Hematopoietic multipotent progenitor cell treated with erythropoietin and hydrocortisone succinate and interleukin-3 and kit ligand, for 15 days (in vitro differentiated cells): ENCODE measurements at regions not wholly inside any gene's neighbourhood (a gene's known extent, or its start where the extent isn't known, plus 50 kb on each side); places are given as distances from the start of the nearest gene placed in this dataset.

Source experiments
- DNase-seq: peaks from one replicate; pipeline ENCODE4 v3.0.0-alpha.2; 2015; ENCODE audit warnings: low spot score

DNA sequence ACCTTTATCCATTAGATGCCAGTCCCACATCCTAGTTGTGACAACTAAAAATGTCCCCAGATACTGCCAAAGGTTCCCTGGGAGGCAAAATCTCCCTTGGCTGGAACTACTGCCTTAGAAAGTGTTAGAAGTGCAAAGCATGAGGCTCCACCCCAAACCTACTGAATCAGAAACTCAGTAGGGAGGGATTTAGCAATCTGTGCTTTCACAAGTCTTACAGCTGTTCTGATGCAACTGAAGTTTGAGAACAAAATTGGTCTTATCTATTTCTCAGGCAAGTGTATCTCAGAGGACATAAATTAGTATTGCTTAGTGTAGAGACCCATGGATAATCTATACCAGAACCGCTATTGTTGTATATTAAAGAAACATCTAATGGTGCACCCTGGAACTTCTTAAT lies 70.2 kb downstream of the CLDN1 start:
- DNase-seq, result no peak

DNA sequence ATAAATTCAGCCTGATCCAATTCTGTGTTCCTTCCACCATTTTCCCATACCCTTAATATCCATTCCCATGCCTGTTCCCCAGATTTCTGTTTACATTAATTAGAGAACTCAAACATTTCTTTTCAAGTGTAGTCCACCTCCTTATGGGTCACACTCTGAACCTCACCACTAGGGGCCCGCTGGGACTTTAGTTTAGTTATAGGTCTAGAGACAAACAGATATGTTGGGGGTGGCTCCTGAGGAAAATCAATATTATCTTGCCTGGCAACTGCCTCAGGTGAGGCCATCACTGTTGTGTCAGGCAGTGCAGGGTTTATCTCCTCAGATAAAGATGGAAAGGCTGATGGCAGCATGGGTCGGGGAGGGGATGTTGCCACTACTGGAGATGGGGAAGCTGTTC lies 72.8 kb downstream of the CLDN1 start:
- DNase-seq, result no peak

DNA sequence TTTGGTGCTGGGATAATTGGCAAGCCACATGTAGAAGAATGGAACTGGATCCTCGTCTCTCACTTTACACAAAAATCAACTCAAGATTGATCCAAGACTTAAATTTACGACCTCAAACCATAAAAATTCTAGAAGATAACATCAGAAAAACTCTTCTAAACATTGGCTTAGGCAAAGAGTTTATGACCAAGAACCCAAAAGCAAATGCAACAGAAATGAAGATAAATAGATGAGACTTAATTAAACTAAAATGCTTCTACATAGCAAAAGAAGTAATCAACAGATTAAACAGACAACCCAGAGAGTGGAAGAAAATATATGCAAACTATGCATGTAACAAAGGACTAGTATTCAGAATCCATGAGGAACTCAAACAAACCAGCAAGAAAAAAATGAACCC lies 80.1 kb downstream of the CLDN1 start:
- no peak for DNase-seq

DNA sequence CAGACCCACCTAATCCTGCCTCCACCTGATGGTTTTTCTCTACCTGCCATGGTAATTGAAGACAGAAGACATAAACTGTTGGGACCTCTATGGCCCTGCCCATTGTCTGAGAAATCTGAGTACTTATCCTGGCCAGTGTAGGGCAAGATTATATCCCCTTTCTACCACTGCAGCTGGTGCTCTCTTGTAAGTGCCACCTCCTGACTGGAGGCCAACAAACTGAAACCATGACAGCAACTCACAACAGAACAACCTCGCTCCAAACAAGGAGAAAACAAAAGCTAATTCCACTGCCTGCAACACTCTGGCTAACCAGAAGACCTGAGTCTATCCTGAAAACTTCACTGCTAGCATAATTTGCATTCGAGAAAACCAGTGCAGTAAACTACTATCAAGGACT lies 82.9 kb downstream of the CLDN1 start:
- DNase-seq, result no peak

DNA sequence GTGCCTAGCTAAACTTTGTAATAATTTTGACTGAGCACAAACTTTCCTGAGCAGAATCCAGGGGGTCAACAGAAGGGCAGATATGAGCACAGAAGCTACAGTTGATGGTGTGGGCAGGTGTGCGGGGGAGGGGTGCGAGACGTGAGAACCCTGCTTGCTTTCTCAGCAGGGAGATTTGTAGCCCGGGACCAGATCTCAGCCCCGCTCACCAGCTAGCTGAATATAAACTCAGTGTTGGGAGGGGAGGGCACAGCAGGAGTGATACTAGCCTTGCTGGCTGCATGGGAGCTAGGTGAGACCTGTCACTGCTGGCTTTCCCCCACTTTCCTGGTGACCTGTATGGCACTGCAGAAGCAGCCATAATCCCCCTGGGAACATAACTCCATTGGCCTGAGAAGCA lies 83.4 kb downstream of the CLDN1 start:
- no peak for DNase-seq

DNA sequence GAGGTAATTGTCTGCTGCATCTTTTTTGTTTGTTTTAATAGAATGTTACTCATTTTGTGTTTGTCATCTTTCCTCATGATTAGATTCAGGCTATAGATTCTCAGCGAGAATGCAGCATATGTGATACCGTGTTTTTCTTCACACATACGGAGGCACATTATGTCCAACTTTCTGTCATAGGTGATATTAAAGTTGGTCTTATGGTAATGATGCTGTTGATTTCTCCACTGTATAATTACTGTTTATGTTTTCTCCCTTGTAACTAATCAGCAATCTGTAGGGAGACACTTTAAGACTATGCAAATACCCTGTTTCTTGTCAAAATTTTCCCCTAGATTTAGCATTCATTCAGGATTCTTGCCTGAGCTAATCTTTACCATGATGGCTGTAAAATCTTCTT lies 87.6 kb downstream of the CLDN1 start:
- DNase-seq, result no peak

DNA sequence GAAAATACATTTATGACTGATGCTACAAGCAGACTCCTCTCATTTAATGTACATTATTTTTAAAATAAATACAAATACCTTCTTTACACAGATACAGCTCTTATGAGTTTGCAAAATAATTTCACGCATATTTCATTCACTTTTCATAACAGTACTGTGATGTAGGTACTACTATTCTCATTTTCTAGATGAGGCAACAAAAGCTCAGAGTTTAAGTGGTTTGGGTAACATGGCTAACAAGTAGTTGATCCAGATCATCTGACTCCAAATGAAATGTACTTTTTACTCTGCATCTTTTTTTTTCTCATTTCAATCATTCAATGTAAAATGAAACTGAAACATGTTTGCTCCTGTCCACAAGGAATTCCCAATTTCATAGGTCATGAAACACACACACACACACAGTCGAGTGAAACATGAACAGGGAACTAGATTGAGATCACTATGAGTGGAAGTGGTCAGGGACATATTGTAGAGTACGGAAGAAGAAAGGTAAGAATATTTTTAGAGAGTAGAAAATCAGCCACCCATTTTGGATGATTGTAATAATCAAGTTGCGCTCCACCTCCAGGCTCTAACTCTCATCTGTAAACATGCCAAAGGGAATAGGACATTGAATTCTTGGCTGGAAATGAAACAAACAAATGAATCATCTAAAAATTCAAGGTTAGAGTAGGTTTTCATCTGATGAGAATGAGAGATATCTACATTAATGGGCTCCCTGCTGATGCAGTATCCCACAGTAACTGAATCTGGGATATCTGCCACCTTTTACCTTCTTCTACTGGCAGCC lies 92.4 kb downstream of the CLDN1 start:
- no peak for DNase-seq

DNA sequence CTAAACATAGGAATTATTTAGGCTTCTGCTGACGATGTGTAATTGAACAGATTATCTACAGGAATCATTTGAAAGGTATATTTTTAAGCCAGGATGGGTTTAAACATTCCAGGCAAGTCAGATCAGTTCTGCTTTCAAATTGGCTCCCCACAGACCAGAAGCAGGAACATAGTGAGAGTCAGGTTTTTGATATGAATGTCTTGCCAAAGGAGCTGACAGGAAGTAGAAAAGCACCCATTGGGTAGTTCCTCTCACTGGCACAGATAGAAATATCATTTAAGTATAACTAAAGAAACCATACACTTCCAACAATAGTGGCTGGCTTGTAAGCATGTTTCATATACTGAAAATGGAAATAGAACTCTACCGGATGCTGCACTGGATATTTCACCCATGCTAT lies 95.2 kb downstream of the CLDN1 start:
- DNase-seq, result no peak

DNA sequence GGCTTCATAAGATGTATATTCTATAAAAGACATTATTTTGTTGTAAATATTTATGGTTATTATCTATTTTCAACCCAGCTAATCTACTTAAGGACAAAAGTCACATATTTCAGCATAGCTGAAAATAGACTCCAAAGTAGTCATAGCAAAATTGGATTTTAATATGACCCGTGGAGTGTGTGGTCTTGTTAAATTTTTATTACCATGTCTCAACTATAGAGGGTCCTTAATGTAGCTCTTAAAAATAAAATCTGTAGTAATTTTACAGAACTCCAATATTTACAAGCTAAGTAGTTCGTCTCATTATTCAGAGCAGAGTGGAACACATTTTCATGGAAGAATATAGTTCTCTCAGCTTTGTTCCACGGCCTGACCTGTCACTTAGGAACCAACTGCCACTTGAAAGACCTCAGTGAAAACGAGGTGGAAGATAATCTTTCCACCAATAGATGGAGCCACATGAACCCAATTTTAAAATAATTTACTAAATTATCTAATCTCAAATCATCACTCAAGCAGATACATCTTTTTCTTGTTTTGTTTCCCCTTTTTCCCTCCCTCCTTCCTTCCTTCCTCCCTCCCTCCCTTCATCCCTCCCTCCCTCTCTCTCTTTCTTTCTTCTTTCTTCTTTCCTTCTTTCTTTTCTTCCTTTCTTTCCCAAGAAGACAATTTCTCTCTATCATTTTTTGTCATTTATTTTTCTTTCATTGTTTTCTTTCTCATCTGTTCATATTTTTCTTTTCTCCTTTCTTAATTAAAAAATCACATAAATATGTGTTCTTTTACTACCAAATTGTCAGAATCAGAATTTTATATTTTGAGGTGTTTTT lies 97.2 kb downstream of the CLDN1 start:
- no peak for DNase-seq

DNA sequence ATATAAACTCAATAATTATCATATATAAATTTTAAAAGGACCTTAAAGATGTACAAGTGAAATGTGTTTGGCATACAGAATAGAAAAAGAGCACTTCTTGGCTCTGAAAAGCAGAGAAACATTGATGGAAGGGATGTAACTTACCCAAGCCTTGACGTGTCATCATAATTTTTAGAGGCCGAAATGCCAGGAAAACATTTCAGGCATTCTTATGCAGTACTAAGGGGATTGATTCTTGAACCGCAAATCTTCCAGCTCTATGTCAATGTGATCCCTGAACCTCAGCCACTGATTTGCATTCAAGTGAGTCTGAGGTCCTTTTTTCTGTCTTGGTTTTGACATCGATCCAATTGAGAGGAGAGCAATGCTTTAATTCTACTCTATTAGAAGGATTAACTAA lies 97.8 kb downstream of the CLDN1 start:
- no peak for DNase-seq

DNA sequence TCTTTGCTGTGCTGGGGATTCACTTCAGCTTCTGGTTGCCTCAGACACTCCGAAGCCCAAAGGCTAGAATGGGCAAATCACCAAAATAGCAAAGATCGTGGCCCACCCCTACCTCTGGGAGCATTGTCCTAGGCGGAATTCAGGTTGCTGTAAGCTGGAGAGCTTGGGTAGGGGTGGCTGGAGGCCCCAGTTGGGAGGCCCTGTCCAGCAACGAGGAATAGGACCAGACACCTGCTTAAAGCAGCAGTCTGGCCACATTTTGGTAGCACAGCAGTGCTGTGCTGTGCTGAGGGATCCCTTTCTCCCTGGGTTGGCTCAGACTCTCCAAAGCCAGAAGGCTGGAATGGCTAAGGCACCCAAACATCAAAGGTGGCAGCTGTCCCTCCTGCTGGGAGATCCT lies 99.3 kb downstream of the CLDN1 start:
- DNase-seq, result no peak

DNA sequence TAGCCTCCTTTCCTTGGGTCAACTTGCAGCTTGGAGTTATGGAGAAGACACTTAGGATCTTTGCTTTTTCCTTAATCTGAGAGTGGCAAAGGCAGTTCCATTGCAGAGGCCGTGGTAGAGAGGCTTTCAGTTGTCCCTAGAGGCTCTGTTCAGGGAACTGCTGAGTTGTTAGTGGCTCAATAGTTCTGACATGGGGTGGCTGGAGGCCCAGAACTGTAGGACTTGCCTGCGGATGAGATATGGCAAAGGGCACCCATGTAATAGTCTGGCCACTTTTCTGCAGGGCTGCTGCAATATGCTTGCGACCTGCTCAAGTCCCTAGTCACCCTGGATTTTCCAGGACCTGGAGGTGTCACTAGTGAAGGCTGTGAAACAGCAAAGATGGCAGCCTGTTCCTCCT lies 99.9 kb downstream of the CLDN1 start:
- no peak for DNase-seq

DNA sequence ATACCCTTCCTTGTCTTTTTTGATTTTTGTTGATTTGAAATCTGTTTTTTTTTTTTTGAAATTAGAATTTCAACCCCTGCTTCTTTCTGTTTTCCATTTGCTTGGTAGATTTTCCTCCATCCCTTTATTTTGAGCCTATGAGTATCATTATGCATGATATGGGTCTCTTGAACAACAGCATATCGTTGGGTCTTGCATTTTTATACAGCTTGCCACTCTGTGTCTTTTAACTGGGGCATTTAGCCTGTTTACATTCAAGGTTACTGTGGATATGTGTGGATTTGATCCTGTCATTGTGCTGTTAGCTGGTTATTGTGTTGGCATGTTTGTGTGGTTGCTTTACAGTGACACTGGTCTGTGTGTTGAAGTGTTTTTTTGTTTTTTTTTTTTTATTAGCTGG lies 99.7 kb upstream of the P3H2 start:
- no peak for DNase-seq

DNA sequence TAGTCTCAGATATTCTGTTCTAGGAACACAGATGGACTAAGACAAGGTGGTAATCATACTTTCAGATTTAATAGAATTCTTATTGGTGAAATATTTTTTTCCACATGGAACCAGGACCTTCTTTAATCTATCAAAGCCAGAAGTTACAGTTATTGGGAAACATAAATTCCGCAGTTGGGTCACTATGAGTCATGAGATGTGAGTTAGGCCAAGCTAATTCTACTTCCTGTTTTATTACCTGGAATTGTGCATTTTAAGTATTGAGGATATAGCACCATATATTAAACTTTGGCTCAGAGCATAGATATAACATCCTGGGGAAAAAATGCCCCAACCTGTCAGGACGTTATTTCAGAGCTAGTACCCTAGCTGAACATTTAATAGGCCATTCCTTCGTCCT lies 96.4 kb upstream of the P3H2 start:
- DNase-seq, result no peak

DNA sequence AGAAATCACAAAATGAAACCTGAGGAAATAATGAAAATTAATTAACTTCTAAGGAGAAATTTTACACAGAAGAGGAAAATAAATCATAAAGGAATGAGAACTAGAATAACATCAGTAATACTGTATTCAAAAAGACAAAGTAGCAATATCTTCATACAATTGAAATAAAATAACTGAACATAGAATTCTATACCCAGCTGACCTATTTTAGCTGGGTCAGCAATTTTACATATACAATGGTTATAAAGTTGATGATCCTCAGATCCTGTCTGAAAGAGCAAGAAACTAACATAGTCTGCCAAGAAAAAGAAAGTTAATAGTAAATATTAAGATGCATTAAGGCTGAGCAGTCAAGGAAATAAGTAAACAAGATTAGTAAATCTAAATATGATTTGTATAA lies 93.0 kb upstream of the P3H2 start:
- no peak for DNase-seq

DNA sequence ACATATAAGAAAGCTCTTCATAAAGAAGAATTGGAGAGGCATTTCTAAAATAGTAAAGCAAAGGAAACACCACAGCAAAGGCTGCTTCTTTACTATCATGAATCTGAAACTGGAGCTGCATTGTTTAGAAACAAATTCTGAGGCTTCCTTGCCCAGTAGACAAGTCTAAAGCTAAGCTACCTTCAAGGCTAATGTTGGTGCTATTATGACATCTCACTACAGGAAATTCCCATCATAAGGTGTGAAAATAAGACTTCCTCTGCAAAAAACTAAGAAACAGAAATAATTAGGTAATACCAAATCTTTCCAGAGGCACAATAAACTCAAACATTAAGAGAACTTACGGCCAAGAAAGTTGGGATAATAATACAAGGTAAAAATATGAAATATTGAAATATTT lies 89.9 kb upstream of the P3H2 start:
- DNase-seq, result no peak

DNA sequence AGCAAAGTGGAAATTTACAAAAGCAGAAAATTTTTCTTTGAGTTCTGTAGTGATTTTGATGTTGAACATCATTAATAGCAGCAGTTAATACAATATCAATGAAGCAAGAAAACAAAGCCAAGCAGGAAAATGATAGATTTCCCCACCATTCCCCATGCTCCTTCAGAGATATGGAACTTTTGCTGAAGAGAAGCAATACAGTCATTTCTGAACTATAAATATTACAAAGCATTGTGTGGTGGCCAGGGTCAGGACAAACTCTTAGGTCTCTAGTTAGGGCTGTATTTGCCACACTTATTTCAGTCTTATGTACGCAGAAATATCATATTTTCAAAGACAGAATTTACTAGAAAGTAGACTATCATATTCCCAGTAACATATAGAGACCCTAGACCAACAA lies 88.8 kb upstream of the P3H2 start:
- DNase-seq, result no peak

DNA sequence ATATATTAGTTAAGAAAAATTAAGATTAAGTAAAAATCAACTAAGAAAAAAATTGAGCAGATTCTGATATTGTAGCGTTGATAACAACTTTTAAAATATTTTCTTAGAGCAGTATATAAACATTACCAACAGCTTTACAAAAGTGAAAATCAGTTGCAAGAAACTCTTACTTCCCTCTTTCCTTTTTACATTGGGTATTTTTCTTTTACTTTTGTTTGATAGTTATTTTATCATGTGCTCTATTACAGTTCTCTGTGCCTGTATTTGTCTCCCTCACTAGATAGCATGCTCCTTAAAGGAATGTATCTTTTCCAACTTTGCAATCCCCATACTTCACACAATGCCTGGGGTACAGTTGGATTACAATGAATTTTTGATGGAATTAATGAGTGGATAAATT lies 87.5 kb upstream of the P3H2 start:
- DNase-seq, result no peak

DNA sequence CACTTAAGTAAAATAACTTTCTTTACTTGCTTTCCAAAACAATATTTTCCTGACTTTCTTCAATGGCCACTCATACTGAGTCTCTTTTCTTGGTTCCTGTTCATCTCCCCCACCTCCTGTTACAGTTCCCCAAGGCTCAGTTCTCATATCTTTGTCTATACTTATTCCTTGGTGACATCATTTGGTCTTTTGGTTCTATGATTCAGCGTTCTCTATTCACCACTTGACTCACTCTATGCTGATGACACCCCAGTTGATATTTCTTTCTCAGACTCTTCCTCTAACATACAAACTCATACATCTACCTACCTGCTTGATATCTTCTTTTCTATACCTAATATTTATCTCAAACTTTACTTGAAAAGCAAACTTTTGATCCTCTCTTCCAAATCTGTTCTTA lies 85.0 kb upstream of the P3H2 start:
- DNase-seq, result no peak

DNA sequence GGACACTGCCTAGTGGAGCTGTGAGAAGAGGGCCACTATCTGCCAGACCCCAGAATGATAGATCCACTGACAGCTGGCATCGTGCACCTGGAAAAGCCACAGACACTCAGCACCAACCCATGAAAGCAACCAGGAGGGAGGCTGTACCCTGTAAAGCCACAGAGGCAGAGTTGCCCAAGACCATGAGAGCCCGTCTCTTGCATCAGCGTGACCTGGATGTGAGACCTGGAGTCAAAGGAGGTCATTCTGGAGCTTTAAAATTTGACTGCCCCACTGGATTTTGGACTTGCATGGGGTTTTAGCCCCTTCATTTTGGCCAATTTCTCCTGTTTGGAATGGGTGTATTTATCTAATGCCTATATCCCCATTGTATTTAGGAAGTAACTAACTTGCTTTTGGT lies 83.5 kb upstream of the P3H2 start:
- DNase-seq, result no peak

DNA sequence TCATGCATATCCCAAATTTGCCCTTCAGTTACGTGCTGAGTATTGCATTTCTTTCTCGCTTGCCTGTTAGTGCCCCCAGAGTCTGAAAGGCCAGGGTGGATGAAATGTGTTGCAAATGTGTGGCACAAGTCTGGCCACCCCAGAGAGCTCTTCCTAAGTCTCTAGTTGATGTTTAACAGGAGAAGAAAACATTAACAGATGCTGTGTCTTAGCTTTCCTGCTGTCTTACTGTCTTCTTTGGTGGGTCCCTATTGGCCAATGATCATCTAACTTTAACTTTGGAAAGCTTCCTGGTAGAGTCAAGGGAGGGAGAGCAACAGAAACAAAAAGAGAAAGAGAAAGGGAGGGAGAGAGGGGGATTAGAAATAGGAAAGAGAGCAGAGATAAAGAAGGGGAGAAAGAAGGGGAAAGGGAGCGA lies 76.7 kb upstream of the P3H2 start:
- DNase-seq, result no peak

DNA sequence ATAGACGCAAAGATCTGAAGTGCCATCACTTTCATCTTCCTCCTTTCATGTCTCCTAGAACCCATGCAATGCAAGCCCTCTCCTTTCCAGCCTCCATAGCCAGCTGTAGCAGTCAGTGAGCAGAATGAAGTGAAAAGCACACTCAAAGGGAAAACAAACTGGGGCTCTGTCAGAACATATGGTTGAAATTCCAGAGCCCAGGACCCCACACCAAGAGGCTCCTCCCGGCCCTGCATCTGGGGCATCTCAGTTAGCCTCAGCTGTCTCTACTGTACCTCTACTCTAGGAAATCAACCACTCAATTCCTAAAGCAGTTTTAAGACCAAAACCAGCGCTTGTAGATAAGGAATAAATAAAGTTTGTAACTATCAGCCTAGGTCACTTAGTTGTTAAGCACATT lies 73.8 kb upstream of the P3H2 start:
- DNase-seq, result no peak

DNA sequence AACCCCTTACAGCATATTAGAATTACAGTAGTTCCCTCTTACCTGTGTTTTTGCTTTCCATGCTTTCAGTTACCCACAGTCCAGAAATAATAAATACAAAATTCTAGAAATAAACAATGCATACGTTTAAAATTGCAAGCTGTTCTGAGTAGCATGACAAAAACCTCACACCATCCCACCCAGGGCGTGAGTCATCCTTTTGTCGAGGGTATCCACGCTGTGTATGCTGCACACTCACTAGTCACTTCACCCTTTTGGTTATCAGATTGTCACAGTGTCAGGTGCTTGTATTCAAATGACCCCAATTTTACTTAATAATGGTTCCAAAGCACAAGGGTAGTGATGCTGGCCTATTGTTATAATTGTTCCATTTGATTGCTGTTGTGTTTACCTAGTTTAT lies 72.5 kb upstream of the P3H2 start:
- DNase-seq, result no peak

DNA sequence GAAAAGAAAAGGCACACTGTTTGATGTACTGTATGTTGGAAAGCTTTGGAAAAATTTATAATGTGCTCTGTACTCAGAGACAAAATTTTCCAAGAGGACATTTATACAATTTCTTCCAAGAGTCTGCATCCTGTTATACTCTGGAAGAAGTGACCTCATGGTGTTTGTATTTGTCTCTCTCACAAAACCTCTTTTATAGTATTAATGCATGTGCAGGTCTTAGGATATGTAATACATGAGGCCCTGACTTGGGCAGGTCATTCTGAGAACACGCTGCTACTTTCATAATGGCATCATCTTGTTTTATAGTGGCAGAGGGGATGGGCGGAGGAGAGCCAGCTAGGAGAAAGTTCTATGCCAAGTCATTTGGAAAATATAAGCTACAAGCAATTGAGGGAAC lies 72.0 kb upstream of the P3H2 start:
- no peak for DNase-seq
